ENCODE measurements at regions not wholly inside any gene's neighbourhood (a gene's known extent, or its start where the extent isn't known, plus 50 kb on each side); places are given as distances from the start of the nearest gene placed in this dataset.

GRCh38 chr13:78977311-78977710 is 318.4 kb upstream of the OBI1 start:
- Mint-ChIP-seq H3K27ac (ENCODE audit: unreplicated experiment) (no peak overlapping the region), H3K27me3 (ENCODE audit: low read depth, unreplicated experiment) (peaks cover 4% of the 10 kb centered on the region), H3K9me3 (ENCODE audit: unreplicated experiment) (no peaks in the 10 kb centered on the region), H3K4me1 (ENCODE audit: low read depth, unreplicated experiment) (no peaks in the 10 kb centered on the region), H3K4me3 (ENCODE audit: unreplicated experiment) (no peak overlapping the region), H3K36me3 (ENCODE audit: low read depth, unreplicated experiment) (no peaks in the 10 kb centered on the region)
- Histone ChIP-seq H3K4me3 (ENCODE audit: insufficient read depth, low read depth, low read length) (no peak overlapping the region), H3K4me2 (ENCODE audit: low read length) (no peak overlapping the region), H3K36me3 (ENCODE audit: insufficient read depth, low read length) (no peaks in the 10 kb centered on the region), H3K4me1 (ENCODE audit: insufficient read depth, low read length) (no peaks in the 10 kb centered on the region), H3K27ac (ENCODE audit: low read depth, low read length) (no peak overlapping the region), H2AFZ (ENCODE audit: low read depth, low read length) (no peak overlapping the region), H4K20me1 (ENCODE audit: insufficient read depth, low read length) (no peaks in the 10 kb centered on the region), H3K9me3 (ENCODE audit: insufficient read depth, low read depth, low read length) (no peaks in the 10 kb centered on the region), H3K9ac (ENCODE audit: low read length) (no peak overlapping the region), H3K27me3 (ENCODE audit: insufficient read depth, low read length) (no peaks in the 10 kb centered on the region), H3K79me2 (ENCODE audit: insufficient read depth, low read length) (no peaks in the 10 kb centered on the region)
- no peak for FAIRE-seq
- no peak for DNase-seq (ENCODE audit: low read depth)
- TF ChIP-seq EZH2 (IDR thresholded peaks at IDR 0.05; ENCODE audit: insufficient read depth, low read length) = no peak
- no peak for TF ChIP-seq CTCF (IDR thresholded peaks at IDR 0.05; ENCODE audit: insufficient read depth, low read depth, low read length)

- Histone ChIP-seq H3K4me1 (ENCODE audit: insufficient read depth, low read length) (no peaks in the 10 kb centered on the region), H3K4me2 (ENCODE audit: low read length) (no peak overlapping the region), H3K27me3 (ENCODE audit: insufficient read depth, low read length) (no peaks in the 10 kb centered on the region), H3K36me3 (ENCODE audit: insufficient read depth, low read length) (no peaks in the 10 kb centered on the region), H3K9me3 (ENCODE audit: insufficient read depth, low read depth, low read length) (no peaks in the 10 kb centered on the region), H4K20me1 (ENCODE audit: insufficient read depth, low read length) (no peaks in the 10 kb centered on the region), H2AFZ (ENCODE audit: low read depth, low read length) (no peak overlapping the region), H3K9ac (ENCODE audit: low read length) (no peak overlapping the region), H3K4me3 (ENCODE audit: insufficient read depth, low read depth, low read length) (no peak overlapping the region), H3K79me2 (ENCODE audit: insufficient read depth, low read length) (no peaks in the 10 kb centered on the region), H3K27ac (ENCODE audit: low read depth, low read length) (no peak overlapping the region)
- H3K27me3 Mint-ChIP-seq (ENCODE audit: low read depth, unreplicated experiment) = peaks cover 4% of the 10 kb centered on the region
- FAIRE-seq = no peak
- no peak for TF ChIP-seq EZH2 (IDR thresholded peaks at IDR 0.05; ENCODE audit: insufficient read depth, low read length)
- no peak for TF ChIP-seq CTCF (IDR thresholded peaks at IDR 0.05; ENCODE audit: insufficient read depth, low read depth, low read length)
- no peaks in the 10 kb centered on the region for H3K9me3 Mint-ChIP-seq (ENCODE audit: unreplicated experiment)
- no peak for DNase-seq (ENCODE audit: low read depth)
- no peak overlapping the region for H3K4me3 Mint-ChIP-seq (ENCODE audit: unreplicated experiment)
- H3K4me1 Mint-ChIP-seq (ENCODE audit: low read depth, unreplicated experiment) = no peaks in the 10 kb centered on the region
- H3K27ac Mint-ChIP-seq (ENCODE audit: unreplicated experiment) = no peak overlapping the region
- H3K36me3 Mint-ChIP-seq (ENCODE audit: low read depth, unreplicated experiment) = no peaks in the 10 kb centered on the region
These were observed 317.7 kb upstream of the OBI1 start for GRCh38 chr13:78976696-78977095.

GRCh38 chr13:78972561-78972960 is 313.6 kb upstream of the OBI1 start:
- no peaks in the 10 kb centered on the region for H3K79me2 ChIP-seq (ENCODE audit: insufficient read depth, low read length)
- FAIRE-seq (no peak), DNase-seq (ENCODE audit: low read depth) (no peak)
- H3K9me3 Mint-ChIP-seq (ENCODE audit: unreplicated experiment) = no peaks in the 10 kb centered on the region
- TF ChIP-seq EZH2 (IDR thresholded peaks at IDR 0.05; ENCODE audit: insufficient read depth, low read length) (no peak), CTCF (IDR thresholded peaks at IDR 0.05; ENCODE audit: insufficient read depth, low read depth, low read length) (no peak)
- H4K20me1 ChIP-seq (ENCODE audit: insufficient read depth, low read length) = no peaks in the 10 kb centered on the region
- H3K36me3 Mint-ChIP-seq (ENCODE audit: low read depth, unreplicated experiment) = no peaks in the 10 kb centered on the region
- H3K27me3 ChIP-seq (ENCODE audit: insufficient read depth, low read length) = no peaks in the 10 kb centered on the region
- no peak overlapping the region for H3K4me3 Mint-ChIP-seq (ENCODE audit: unreplicated experiment)
- H3K4me1 Mint-ChIP-seq (ENCODE audit: low read depth, unreplicated experiment) = no peaks in the 10 kb centered on the region
- no peak overlapping the region for H3K4me2 ChIP-seq (ENCODE audit: low read length)
- no peaks in the 10 kb centered on the region for H3K36me3 ChIP-seq (ENCODE audit: insufficient read depth, low read length)
- H3K27ac Mint-ChIP-seq (ENCODE audit: unreplicated experiment) = no peak overlapping the region
- no peak overlapping the region for H3K27ac ChIP-seq (ENCODE audit: low read depth, low read length)
- no peaks in the 10 kb centered on the region for H3K9me3 ChIP-seq (ENCODE audit: insufficient read depth, low read depth, low read length)
- no peak overlapping the region for H3K9ac ChIP-seq (ENCODE audit: low read length)
- no peak overlapping the region for H3K4me3 ChIP-seq (ENCODE audit: insufficient read depth, low read depth, low read length)
- H2AFZ ChIP-seq (ENCODE audit: low read depth, low read length) = no peak overlapping the region
- H3K4me1 ChIP-seq (ENCODE audit: insufficient read depth, low read length) = no peaks in the 10 kb centered on the region
- peaks cover 4% of the 10 kb centered on the region for H3K27me3 Mint-ChIP-seq (ENCODE audit: low read depth, unreplicated experiment)

Data from astrocyte (in vitro differentiated cells and primary cell).